T-helper 9 cell (primary cell): ENCODE measurements at regions not wholly inside any gene's neighbourhood (a gene's known extent, or its start where the extent isn't known, plus 50 kb on each side); places are given as distances from the start of the nearest gene placed in this dataset.
"Not testable (repeated sequence)": the region's sequence is repeated elsewhere in the genome, so short reads cannot be mapped to it uniquely, and the experiment has no call there.

Experiments used
- DNase-seq: peaks from one replicate; pipeline ENCODE4 v3.0.0-alpha.2; 2020

DNA sequence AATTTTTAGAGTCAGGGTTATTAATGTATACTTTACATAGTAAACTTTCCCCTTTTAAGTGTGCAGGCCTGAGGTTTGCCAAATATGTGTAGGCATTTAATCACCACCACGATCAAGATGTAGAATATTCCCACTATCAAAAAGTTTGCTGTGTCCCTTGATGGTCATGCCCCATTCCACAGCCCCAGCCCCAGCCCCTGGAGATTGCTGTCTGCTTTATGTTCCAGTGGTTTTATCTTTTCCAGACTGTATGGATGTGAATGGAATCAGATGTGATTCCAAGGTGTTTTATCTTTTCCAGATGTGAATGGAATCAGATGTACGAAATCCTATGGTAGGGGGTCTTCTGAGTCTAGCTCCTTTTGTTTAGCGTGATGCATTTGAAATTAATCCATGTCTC is 93.1 kb upstream of the B3GAT1 start:
- DNase-seq: no peak

DNA sequence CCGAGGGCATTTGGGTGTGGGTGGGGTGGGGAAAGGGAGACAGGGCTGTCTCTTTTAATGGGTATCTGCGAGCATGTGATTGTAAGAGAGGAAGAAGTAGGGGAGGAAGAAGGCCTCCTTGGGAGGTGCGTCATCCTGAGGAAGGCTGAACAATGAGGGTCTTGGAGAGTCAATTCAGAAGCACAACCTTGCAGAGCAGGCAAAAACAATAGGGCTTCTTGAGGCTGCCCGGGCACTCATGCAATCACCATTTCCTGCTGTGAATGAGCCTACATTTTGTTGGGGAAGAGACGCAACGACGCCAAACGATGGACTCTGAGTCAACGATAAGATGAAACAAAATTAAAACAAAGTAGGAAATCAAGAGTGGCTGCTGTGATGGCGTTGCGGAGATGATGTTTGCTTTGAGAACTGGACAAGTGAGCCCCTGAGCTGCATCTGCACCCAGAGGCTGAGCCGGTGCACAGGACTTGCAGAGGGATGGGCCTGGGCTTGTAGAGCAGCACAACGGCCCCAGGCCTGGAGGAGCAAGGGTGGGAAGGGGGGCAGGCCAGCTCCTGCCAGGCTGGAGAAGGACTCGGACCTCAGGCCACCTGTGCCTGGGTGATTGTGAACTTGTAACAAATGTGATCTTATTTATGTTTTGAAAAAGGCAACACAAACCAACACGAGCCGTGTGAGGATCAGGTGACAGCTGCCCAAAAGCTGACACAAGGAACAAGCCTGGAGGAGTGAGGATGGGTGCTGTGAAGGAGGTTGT is 92.3 kb upstream of the B3GAT1 start:
- no peak for DNase-seq

DNA sequence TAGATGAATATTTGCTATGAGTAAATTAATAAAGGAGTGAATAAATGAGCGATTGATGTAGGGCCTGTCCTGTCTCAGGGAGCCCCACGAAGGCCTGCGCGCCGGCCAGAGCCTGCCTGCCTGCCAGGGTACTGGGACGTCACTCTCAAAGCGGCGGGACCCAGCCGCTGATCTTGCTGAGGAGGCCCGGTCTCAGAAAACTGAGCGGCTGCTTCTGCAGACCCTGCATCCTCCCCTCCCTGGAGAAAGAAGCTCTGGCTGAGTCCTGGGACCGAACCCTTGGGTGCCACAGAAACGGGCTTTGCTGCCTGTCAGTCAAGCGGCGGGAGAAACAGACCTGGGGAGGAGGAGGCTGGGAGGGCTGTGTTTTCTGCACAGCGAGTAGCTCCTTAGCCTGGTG is 91.6 kb upstream of the B3GAT1 start:
- no peak for DNase-seq

DNA sequence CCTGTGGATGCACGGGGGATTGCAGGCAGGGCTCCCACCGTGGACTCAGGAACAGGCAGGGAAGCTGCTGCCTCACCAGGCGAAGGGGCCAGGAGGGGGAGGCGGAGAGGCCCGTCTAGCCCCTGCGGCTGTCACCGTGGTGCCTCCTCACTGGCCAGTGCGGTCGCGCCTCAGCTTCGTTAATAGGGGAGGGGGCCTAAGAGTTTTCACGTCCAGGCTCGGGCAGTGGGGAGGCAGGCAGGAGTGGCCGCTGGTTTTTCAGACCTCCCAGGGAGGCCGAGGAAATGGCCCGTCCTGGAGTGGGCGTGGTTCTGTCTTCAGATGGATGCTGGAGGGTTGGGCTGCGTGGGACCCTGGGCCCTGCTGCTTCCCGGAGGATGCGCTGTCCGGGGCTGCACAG is 91.1 kb upstream of the B3GAT1 start:
- no peak for DNase-seq

DNA sequence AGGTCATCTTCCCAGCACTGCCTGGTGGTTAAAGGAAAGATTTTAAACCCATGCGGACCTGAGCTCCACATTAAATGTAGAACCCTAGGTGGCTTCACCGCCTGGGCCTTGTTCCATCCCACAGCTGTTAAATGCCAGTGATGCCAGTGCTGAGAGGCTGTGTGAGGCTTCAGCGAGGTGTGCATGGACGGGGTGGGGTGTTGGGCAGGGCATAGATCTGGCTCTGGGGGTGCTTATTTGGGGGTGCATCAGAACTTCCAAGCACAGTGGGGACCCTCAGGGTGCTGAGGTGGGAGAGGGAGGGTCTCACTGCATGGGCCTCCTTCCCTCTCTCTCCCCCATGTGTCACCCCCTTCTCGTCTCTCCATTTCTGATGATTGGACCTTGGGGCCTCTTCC is 90.1 kb upstream of the B3GAT1 start:
- no peak for DNase-seq

DNA sequence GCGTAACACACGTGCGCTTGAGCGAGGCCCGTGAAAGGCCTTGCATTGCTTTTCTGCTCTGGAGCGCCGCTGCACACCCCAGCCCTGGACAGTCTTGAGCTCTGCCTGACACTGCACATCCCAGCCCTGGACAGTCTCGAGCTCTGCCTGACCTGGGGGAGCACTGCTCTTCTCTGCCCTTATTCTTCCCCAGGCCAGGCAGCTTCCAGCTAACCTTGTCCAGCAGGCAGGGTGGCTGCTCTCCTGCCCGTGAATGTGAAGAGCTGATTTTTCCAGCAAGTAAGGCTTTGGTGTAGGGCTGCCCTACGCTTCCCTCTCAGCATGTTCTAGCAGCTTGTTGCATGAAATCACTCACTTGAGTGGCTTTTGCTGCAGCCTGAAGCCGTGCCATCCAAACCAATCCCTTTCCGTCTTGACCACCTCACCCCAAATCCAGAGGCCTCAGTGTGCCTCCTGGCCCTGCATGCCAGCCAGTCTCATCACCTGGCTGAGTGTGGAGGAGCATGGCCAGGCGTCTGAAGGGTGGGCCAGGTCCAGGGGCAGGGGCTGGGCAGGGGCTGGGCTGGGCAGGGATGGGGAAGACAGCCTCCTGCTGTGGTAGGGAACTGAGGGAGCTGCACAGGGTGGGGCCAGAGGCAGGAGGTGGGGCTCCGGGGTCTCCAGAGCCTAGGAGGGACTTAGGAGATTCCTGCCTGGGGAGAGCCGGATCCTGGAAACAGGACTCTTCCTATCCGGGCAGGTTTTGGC is 89.5 kb upstream of the B3GAT1 start:
- DNase-seq: no peak

DNA sequence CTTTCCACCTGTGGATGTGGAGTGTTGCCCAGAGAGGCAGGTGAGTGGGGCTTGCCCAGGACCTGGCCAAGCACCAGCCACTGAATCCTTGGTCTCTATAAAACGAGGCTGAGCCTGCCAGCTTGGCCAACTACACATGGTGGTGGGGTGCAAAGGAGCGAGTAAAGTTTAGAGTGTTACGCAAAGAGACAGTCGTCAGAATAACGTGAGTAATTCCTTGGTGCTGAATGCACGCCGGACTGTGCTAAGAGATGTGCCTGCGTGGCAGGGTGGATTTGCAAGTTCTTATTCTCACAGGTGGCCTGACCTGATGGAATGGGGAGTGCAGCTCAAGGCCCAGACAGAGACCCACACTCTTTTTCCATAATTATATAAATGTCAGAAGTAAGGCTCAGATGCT is 88.6 kb upstream of the B3GAT1 start:
- DNase-seq: no peak

DNA sequence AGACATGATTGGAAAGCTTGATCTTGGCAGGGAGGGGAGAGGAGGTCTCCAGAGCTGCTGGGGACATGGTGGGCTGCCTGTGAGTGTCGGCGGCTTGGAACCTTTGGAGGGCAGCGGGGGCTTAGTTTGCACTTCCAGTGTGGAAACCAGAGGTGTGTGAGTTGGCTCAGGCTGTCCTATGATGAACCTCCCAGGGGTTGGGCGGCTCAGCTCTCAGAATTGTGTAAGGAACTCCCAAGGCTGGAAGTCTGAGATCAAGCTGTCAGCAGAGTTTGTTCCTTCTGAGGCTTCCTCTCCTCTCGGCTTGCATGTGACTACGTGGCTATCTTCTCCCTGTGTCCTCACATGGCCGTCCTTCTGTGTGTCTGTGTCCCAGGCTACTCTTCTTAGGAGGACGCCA is 87.9 kb upstream of the B3GAT1 start:
- no peak for DNase-seq

DNA sequence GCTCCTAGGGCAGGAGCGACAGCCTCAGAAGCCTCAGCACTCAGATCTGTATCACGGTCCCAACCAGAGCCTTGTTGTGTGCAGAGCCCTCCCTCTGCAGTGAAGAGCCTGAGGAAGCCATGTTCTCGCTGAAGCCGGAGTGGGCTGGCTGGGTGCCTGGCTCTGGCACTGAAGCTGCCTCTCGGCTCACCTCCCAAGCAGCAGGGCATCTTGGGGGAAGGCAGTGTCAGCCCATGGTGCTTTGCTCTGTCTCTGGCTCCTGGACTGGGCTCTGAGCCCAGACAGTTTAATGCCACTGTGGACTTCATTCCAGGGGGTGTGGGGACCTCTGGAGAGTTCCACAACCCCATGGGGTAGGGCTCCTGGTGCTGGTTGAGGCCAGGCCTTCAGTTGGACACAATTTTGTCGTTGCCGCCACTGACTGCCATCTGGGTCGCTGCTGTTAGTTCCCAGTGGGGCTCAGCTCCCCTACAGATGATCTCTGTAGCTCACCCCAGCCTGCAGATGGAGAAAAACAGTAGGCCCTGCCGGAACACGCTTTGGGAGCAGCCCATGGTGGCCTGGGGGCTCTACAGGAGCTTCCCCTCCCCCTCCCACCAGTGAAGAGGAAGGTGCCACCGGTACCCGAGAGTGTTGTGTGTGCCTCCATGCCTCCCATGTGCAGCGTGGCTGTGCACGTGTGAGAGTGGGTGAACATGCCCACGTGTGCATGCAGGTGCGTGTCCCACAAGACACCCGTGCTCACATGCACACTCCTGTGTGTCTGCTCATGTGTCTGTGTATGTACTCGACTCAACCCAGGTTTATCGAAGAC is 86.5 kb upstream of the B3GAT1 start:
- DNase-seq: no peak

DNA sequence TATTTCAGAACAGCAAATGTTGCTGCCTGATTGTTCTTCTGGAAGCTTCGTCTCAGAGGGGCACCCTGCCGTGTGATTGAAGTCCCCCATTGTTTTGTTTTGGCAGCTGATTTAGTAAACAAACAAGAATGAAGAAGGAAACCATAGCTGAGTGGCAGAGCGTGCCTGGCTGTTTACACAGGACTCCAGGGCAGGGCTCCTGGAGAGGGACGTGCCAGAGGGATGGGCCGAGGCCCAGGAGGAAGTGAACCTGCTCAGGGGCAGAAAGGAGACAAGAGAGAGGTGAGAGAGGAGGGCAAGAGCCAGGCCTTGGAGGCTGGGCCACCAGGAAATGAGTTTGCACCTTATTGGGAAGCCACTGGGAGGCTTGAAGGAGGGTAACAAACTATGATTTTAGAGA is 85.5 kb upstream of the B3GAT1 start:
- no peak for DNase-seq

DNA sequence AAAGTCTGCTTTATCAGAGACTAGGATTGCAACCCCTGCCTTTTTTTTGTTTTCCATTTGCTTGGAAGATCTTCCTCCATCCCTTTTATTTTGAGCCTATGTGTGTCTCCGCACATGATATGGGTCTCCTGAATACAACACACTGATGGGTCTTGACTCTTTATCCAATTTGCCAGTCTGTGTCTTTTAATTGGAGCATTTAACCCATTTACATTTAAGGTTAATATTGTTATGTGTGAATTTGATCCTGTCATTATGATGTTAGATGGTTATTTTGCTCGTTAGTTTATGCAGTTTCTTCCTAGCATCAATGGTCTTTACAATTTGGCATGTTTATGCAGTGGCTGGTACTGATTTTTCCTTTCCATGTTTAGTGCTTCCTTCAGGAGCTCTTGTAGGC is 84.0 kb upstream of the B3GAT1 start:
- not testable (repeated sequence) for DNase-seq

DNA sequence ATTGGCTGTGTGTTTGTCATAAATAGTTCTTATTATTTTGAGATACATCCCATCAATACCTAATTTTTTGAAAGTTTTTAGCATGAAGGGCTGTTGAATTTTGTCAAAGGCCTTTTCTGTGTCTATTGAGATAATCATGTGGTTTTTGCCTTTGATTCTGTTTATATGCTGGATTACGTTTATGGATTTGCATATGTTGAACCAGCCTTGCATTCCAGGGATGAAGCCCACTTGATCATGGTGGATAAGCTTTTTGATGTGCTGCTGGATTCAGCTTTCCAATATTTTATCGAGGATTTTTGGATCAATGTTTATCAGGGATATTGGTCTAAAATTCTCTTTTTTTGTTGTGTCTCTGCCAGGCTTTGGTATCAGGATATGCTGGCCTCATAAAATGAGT is 82.4 kb upstream of the B3GAT1 start:
- DNase-seq: not testable (repeated sequence)

DNA sequence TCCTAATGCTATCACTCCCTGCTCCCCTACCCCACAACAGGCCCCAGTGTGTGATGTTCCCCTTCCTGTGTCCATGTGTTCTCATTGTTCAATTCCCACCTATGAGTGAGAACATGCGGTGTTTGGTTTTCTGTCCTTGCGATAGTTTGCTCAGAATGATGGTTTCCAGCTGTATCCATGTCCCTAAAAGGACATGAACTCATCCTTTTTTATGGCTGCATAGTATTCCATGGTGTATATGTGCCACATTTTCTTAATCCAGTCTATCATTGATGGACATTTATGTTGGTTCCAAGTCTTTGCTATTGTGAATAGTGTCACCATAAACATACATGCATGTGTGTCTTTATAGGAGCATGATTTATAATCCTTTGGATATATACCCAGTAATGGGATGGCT is 80.4 kb upstream of the B3GAT1 start:
- not testable (repeated sequence) for DNase-seq

DNA sequence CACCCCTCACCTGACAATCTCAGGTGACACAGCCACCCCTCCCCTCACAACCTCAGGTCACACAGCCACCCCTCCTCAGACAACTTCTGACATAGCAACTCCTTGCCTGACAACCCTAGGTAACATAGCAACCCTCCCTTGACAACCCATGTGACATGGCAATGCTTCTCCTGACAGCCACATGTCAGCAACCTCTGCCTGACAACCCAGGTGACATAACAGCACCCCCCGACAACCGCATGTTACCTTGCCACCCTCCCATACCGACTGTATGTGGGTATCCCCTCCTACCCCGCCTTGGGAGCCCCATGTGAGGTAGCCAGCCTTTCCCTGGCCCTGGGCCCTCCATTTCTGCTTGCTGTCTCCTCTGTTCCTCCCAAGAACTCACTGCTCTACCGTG is 77.7 kb upstream of the B3GAT1 start:
- DNase-seq: no peak

DNA sequence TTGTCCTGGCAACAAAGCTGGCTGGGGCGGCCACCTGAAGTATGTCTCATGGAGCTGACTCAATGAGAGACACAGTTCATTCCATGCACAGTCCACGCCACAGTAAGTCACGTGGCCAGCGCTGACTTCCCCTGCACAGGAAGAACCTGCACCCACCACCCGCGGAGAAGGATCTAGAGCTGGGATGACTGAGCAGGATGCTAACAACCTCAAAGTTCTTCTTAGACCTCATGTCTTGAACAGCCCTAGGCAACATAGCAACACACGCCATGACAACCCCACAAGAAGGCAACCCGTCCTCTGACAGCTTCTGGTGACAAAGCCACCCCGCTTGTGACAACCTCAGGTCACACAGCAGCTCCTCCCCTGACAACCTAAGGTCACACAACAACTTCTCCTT is 76.9 kb upstream of the B3GAT1 start:
- DNase-seq: no peak

DNA sequence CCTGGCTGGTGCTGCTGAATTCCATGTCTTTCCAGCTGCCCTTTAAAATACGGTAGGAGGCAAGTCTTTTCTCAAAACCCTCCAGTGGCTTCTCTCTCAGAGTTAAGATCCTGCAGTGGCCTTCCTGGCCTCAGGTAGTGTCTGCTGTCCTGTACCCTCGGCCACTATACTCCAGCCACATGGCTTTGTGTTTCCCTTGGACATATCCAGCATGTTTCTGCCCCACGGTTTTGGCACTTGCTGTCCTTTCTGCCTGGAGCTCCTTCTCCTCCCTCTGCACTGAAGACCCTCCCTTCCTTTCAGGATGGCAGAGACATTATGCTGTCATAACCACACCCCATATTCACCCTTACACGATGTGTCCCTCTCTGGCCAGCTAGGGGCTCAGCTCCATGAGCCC is 76.5 kb upstream of the B3GAT1 start:
- DNase-seq: no peak

DNA sequence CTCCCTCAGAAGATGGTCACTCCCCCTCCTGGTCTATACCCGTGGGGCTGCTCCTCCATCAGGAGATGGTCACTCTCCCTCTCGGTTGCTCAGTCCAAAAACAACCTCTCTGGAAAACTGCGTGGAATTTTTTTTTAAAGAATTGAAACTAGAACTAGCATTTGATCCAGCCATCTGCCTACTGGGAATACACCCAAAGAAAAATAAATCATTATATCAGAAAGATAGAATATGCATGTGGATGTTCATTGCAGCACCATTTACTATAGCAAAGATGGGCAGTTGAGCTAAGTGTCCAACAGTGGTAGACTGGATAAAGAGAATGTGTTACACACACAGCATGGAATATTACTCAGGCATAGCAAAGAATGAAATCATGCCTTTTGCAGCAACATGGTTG is 75.7 kb upstream of the B3GAT1 start:
- no peak for DNase-seq

DNA sequence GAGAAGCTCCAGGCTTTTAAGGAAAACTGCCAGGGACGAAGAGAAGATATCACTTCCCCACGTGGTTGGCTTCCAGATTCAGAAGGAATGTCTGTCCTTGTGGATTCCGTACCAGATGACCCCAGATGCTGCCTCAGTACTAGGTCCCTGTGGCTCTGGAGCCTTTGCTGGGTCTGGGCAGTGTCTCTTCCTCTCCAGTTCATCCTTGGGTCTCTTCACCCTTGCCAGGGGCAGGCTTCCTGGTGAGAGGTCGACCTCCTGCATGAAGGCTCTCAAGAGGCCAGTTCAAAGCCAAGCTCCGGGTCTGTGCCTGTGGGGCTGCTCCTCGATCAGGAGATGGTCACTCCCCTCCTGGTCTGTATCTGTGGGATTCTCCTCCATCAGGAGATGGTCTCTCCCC is 74.7 kb upstream of the B3GAT1 start:
- DNase-seq: no peak

DNA sequence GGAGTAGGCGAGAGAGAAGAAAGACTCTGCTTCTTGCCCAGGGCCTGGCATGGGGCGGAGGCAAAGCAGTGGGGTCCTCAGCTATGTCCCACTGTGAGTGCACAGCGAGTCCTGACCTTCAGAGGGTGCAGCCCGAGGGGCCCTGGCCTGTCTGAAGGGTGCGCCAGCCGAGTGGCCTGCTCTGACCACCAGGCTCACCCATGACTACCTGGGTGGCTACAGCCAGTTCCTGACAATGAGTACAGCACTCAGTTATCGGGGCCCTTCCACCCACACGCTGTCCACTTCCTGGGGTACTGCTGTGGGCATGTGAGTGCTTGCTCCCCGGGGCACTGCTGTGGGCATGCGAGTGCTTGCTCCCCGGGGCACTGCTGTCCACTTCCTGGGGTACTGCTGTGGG is 74.1 kb upstream of the B3GAT1 start:
- no peak for DNase-seq

DNA sequence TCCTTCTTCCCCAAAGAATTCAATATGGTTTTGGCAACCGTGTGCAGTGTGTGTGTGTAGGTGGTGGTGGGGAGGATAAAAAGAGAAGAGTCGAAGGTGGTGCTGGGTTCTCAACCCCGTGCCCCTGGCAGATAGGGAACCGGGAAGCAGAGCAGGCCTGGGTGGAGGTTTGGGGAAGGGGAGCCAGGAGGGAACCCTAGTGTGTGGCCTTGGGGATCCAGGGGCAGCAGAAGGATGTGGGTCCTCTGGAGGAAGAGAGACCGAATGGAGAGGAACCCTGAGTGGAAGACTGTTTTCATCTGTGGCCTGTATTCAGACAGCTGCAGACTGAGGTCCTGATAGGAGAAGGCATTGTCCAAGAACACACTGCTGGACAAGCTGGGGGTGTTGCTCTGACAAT is 73.3 kb upstream of the B3GAT1 start:
- no peak for DNase-seq

DNA sequence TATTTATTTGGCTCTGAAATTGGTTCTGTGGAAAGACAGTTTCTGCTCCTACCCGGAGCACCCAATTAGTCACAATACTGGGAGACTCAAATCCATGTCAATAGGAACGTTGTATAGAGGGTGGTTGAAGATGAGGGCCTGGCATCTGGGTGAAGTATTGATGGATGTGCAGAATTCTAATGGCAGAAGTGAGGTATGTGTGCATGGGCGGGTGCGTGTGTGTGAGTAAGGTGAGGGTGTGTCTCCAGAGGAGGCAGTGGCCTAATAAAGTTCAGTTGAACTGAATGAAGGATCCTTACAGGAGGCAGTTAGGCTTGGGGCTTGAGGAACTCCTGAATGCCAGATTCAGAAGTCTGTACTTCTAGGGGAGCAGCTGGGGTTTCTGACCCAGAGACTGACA is 71.8 kb upstream of the B3GAT1 start:
- DNase-seq: no peak

DNA sequence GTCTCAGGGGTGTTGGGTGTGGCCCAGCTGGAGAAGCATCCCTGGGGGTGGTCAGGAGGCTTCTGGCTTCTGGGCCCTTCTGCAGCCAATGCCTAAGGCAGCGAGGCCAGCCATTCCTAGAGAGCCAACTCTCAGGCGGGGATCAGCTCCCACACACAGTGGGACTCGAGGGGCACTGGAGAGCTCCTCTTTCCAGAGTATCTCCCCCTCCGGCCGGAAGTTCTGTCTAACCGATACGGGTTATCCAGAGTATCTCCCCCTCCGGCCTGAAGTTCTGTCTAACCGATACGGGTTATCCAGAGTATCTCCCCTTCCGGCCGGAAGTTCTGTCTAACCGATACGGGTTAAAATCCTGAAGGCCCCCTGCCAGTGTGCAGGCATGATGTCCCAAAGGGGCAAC is 71.2 kb upstream of the B3GAT1 start:
- no peak for DNase-seq

DNA sequence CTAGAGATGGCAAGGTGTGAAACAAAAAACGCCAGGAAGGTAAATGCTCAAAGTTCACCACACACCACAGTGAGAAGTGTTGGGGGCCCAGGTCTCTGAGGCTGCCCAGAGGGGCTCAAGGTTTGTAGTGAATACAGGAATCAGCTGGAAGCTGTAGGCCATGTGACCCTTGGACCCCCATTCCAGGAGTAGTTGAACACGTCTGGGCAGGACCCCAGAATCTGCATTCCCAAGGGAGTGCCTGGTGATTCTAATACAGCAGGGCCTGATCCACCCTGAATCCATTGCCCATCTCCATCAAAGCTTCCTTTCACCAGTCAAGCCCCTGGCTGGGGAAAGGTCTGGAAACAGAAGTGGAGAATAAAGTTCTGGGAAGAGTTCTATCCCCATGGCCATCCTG is 70.8 kb upstream of the B3GAT1 start:
- DNase-seq: no peak
